Iris pigment epithelial cell (primary cell): ENCODE measurements at regions not wholly inside any gene's neighbourhood (a gene's known extent, or its start where the extent isn't known, plus 50 kb on each side); places are given as distances from the start of the nearest gene placed in this dataset.

ENCODE experiments used
- DNase-seq: peaks from one replicate; pipeline ENCODE4 v3.0.0-alpha.2; 2011; ENCODE audit warnings: low read depth

DNA sequence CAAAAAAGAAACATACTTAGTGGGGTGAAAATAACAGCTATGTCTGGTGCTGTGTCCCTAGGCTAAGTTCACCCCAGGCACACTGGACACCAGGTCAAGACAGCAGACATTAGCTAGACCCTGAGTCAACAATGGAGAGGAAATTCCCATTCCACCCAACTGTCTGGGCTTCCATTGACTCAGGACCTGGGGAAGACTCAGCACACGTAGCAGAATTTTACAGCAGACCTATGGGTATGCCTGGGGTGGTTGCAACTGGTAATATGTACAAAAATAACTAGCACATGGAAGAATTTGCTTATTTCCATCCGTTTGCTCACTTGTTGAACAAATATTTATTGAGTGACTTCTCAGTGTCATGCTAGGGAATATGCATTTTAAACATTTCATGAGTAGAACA lies 117.0 kb downstream of the GAS1 start:
- no peak for DNase-seq

DNA sequence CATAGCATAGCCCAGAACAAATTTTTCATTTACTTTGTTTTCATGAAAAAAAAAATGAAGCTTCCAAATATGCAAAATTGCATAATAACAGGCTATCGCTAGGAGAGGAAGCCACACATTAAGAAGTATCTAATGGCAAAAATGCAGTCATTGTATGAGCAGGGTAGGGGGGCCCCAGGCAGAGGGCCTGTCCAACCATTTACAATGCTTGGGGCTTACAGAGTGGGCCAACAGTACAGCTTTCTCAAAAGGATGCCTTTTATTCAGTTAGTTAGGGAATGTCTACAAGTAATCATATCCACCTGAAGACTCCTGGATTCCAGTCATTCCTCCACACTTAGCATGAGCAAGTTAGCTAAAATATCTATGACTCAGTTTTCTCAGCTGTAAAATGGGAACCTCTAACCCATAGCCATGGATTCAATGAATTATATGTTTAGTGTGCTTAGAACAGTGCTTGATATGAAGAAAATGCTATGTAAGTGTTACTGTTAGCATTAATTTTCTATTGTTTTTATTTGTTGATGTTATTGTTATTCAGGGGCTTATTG lies 117.7 kb downstream of the GAS1 start:
- no peak for DNase-seq

DNA sequence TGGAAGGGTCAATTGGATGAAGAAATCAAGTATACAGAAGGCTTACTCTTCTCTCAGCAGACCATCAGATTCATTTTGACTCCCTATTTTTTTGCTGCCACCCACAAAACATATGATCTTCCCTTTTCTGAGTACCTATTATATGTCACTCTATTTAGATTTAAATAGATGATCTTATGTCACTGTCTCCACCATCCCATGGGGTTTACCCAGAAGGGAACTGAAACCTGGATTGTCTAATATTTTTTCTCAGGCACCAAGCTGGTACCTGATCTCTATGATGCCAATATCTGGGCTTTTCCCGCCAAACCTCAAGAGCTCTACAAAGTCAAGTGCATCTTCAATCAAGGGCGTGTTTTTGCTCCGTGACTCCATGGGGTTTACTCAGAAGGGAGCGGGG lies 118.7 kb downstream of the GAS1 start:
- no peak for DNase-seq

DNA sequence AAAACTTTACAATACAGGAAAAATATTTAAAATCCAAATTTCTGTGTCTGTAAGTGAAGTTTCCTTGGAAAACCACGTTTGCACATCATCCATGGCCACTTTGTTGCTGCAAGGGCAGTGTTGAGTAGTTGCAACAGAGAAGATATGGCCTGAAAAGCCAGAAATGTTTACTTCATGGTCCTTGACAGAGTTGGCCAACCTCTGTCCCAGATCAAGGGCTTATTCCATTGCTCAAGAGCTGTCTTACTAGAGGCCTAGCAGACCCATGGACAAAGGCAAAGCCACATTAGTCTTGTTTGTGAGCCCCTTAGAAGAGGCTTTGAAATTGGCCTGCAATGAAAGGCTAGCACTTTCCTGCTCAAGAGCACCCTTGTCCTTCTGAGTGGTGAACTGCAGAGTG lies 119.4 kb downstream of the GAS1 start:
- DNase-seq, result no peak

DNA sequence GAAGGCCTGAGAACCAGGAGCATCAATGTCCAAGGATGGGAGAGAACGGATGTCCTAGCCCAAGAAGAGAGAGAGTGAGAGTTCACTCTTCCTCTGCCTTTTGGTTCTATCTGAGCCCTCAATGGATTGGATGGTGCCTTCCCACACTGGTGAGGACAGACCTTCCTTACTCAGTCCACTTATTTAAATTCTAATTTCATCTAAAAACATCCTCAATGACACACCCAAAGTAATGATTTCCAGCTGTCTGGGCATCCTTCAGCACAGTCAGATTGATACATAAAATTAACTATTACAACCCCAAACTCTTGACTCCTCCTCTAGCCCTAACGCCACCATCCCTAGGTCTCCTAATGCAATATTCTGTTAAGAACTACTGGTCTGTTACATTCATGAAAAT lies 122.0 kb downstream of the GAS1 start:
- no peak for DNase-seq

DNA sequence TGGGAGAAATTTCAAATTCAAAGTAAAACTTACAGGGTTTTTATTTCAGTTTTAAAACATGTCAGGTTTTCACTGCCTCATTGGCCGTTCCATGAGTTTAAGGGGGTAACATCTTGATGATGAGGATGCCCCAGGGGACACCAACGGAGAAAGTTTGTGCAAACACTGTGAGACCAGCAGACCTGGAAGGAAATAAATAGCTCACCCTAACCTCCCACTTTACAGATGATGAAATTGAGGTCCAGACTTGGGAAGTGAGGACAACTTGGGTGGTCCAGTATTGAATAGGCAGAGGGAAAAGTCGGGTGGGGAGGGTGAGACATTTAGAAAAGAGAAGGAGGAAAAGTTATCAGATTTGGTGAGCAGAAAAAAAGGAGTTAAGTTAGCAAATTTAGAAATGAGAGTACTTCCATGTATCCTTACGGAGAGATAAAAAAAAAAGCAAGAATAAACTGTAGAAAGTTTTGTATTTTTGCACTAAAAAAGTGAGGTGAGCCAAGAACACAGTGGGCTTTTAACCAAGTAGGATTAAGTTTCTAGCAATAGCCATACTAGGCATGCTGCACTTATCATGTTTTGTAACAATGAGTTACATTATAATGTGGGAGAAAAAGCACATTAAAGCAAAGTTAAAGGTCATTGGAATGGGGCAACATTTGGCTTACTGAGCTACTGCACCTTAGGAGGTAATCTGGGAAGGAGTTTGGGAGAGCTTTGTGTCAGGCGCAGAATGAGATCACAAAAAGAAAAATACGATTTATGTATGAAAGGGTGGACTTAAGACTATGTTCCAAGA lies 125.1 kb downstream of the GAS1 start:
- no peak for DNase-seq

DNA sequence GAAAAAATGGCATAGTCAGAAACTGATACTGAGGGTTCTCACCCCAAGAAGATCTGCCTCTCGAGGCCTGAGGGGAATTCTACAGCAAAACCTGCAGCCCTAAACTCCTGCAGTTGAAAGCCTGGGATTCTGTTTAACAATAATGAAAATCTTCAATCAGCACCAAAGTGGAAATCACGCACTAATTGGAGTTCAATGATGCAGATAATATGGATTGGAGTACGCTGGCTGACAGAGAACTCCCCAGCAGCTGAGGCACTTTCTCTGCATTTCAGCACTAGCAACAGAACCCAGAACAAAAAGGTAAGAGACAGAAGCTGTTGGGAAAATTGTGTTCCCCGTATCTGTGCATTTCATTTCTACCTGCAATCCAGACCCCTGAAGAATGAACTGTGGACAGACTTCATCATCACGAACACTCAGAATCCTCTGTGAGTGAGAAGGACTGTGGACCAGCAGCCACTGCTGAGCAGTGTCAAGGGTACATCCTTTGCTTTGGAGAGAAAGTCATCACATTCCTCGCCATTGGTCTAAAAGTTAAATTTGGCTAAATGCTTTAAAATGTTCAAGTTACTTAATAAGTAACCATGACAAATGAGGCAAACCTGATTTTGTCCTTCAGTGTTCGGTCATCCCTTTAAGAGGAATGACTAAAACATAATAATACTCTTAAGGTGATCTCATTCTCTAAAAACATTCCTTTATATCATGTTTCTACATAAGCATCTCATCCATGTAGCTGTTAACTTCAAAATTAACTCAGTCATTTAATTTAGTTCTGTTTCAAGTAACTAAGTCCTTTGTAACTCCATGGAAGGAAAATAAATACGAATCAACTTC lies 126.1 kb downstream of the GAS1 start:
- DNase-seq, result no peak

DNA sequence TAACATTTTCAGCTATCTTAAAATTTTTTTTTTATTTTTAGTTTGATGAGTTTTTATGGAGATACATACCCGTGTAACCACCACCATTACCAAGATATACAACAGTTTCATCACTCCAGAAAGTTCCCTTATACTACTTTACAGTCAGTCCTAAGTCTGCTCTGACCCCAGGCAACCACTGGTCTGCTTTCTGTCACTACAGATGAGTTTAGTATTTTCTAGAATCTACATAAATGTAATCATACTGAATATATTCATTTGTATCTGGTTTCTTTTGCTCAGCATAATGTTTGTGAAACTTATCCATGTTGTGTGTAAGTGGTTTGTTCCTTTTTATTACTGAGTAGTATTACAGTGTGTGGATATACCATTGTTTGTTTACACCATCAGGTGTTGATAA lies 127.8 kb downstream of the GAS1 start:
- DNase-seq, result no peak

DNA sequence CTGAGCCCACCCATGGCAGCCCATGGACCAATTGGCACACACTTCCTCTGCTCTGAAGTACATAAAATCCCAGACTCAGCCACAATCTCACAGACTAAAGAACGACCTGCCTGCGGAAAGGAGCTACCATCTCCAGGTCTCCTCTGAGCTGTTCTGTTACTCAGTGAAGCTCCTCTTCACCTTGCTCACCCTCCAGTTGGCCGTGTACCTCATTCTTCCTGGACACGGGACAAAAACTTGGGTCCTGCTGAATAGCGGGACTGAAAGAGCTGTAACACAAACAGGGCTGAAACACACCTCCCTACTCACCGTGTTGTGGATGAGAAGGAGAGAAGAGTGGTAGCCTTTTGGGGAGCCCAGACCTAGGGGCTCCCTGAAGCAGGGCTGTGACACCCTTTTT lies 128.7 kb downstream of the GAS1 start:
- no peak for DNase-seq

DNA sequence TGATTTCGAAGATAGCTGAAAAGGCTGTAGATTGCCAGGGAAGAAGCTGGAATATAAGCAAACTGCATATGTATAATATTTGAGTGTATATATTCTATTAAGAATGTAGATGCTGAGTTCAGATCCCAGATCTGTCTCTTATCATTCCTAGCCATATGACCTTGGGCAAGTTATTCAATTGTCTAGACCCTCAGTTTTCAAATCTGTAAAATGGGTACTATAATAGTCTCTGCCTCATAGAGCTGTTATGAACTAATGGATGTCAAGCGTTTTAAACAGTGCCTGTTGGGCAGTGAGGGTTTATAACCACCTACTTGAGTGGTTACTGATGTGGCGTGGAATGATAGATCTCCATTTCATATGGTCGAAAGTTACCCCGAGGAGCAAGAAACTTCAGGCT lies 130.4 kb downstream of the GAS1 start:
- DNase-seq, result no peak

DNA sequence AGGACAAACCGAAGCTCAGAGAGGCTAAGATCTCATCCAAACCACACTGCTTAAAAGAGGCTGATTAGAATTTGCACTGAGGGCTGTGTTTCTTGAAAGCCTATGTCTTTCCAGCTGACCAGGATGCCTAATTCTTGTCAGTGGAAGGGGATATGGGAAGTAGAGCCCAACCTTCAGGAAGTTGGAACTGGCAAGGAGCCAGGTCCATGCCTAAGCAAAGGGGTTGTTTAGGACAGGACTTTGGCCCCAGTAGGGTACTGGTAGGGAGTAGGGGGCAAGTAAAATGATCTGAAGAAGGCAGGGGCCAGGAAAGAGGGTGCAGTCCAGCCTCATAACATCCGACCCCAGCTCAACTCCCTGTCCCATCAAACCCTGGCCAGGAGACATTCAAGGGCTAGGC lies 130.9 kb downstream of the GAS1 start:
- no peak for DNase-seq

DNA sequence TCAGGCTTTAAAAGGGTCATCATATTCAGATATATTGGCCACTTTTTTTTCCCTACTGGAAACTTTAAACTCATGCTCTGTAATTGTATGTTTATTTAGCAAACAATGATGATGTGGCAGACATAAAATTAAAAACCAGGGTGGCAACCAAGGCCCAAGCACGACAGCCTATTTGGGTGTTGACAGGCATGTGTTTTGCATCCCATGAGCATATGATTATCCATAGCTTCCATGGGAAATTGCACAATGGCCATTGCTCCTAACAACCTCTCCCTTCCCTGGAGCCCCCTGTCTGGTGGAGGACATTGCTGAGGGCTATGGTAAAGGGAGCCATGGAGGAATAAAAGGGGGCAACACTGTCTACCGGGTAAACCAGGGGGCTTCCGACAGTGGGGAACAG lies 134.7 kb downstream of the GAS1 start:
- no peak for DNase-seq

DNA sequence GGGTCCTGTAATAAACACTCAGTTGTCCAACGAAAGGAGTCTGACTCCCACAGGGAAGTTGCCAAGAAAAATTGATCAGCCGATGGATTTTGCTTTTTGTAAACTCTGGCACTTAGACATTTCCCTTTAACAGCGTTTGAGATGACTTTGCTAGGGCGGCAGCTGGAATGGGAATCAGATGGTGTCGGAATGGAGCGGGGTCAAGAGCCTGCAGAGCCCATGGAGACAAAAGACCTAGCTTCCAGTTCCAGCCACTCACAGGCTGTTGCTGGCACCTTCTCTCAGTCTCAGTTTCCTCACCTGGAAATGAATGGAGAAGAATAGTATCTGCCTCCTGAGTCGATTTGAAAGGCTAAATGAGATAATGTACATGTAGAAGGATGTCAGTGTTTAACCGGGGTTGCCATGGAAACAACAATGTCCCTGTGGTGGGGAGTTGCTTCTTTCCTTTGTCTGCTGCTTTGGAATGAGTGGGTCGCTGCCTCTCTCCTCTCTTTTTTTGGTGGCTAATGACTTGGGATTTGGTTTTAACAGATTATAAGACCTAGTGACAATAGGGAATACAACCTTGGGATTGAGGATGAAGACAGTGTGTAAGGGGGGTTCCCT lies 137.4 kb downstream of the GAS1 start:
- DNase-seq, result no peak

DNA sequence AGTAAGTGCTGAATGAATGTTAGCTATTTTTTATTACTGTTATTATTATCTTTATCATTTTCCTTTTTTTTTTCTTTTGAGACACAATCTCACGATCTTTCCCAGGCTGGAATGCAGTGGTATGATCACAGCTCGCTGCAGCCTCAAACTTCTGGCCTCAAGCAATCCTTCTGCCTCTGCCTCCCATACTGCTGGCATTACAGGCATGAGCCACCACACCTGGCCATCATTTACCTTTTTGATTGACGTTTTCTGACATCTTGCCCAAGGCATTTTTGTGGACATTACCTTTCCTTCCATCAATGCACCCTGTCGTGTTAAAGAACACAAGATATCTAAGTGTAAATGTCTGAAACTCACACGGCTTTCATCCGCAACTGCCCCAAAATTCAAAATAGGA lies 138.2 kb downstream of the GAS1 start:
- DNase-seq, result no peak

DNA sequence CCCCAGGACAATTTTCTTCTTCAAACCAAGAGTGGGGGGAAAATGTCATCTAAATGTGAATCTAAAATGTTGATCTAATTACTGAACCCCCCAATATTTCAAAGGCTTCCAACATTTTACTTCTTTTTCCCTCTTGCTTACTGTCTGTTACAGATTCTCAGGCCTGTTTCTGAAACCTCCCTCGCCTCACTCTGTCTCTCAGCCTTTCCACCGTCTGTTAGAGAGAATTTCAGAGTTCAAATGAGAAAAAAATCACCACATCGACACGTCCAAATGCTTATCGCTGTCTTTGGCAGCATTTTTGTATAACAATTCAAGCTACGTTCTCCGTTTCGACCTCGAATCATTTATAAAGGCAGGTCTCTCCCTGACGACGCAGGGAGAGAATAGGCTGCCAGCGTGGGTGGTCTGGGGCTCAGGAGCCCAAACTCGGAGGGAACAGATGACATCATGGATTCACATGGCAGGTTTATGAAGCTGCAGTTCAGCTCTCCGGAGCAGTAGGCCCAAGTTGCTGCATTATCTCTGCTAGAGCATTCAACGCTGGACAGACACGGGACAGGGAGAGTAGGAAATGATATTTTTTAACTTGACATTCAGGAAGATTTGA lies 139.8 kb downstream of the GAS1 start:
- peak; percentile 18 for DNase-seq

DNA sequence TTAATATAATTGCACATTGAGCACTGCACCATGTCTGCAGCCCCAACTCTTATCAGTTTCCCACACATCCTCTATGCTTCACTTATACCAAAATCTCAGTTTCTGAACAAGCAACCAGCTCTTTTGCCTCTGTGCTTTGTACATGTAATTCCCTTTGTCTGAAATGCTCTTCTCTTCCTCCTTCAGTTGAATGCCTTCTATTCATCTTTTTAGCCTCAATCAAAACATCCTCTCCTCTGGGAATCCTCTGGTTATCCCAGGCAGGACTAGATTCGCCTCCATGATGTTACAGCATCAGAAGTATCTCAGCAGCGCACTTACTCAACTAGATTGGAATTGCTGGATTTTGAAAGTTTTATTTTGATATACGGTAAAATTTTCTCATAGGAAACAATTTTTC lies 143.3 kb downstream of the GAS1 start:
- DNase-seq, result no peak

DNA sequence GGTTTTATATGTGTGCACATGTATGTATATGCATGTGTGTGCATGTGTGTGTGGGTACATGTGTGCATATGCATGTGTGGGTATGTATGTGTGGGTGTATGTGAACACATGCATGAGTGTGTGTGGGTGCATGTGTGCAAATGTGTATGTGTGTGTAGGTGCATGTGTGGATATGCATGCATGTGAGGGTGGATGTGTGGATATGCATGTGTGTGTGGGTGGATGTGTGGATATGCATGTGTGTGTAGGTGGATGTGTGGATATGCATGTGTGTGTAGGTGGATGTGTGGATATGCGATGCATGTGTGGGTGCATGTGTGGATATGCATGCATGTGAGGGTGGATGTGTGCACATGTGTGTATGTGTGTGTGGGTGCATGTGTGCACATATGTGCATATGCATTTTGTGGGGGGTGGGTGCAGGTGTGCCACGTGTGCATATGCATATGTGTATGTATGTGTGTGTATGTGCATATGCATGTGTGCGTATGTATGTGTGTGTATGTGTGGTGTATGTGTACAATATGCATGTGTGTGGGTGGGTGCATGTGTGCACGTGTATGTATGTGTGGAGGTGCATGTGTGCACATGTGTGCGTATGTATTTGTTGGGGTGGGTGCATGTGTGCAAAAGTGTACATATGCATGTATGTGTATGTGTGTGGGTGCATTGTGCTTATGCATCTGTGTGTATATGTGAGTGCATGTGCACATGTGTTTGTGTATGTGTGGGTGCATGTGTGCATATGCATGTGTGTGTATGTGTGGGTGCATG lies 144.2 kb downstream of the GAS1 start:
- DNase-seq, result no peak

DNA sequence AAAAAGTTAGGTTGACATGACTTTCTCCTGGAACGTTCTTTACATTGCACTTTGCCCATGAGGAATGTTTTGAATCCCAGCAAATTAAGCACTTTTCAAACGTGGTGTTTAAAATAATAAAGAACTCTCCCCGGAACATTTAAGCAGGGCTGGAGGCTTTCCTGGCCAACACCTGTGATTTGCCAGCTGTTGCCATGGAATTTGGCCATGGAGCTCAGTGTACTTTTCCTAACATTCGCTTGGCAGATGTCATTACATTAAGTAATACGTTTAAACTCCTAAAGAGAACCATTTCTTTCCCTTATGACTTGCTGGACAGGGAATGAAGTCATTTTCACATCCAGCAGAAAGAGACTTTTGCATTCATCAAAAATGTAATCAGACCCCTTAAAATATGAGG lies 146.1 kb downstream of the GAS1 start:
- DNase-seq, result no peak

DNA sequence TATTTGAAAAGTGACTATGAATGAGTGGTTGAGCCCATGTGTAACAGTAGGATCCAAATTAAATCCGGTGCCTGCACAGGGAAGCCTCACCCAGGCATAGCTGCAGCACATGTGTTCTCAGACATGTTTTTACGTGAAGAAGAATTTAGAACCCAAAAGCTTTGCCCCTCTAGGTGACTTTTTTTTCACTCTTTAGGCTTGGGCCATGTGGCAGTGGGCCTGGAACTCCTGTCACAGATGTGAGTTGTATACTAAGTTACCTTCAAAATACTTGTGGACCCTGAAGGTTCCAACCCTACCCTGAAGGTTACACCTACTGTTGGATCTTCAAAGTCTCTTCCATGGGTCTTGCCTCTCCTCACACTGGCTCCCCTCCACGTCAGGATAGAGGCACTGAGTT lies 146.6 kb downstream of the GAS1 start:
- no peak for DNase-seq

DNA sequence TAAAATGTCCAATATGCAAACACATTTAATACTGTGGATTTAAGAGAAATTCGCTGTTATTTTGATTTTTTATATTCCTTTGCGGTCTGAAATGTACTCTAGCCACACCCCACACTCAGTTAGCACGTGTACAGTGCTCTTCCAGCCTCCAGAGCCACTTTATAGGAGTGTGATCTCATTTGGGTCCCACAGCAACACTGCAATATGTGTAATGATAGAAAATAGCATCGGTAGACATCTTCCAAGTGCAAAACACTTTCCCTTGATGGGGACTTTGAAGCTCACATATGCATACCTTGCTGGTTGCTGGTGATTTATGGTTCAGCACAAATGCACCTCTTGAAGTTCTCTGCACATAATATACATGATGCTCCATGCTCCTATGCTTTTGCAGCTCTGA lies 148.3 kb downstream of the GAS1 start:
- DNase-seq, result no peak

DNA sequence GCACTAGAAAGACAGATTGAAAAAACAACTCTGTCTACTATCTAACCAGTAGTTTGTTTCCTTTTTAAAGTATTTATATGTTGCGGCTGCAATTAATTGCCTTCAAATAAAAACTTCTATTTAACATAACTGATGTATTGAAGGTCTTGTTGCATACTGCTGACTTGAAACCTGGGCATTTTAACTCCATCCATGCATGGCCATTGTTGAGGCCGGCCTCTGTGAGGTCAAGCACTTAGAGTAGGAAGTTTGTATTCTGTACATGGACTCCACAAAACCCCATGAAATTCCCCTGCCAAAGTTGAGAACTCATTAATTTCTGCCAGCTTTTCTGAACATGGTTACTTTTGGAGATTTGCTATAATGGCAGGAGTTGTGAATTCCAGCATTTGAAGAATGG lies 150.6 kb downstream of the GAS1 start:
- DNase-seq, result no peak
